GM12878 (cell line): ENCODE measurements at regions not wholly inside any gene's neighbourhood (a gene's known extent, or its start where the extent isn't known, plus 50 kb on each side); places are given as distances from the start of the nearest gene placed in this dataset.

ENCODE experiments used
- ATAC-seq: fragments of 200-7000 bp; cut with Tn5 transposase; 3 replicates; pipeline ENCODE4 v1.9.1; 2020; ENCODE audit warnings: mild to moderate bottlenecking, moderate library complexity
- BruUV-seq: library from RNA; stranded (reverse); fragments of 400-500 nt; replicated peaks from 2 replicates; lab custom pipeline; 2021; lab: Mats Ljungman, UMichigan
- CTCF ChIA-PET: fragments of 300-600 bp; sonication (Branson Sonifier 250); formaldehyde crosslinking; extraction: SDS; loops from one replicate; lab custom pipeline; 2021; ENCODE audit warnings: inconsistent platforms; lab: Yijun Ruan, JAX
- POLR2A ChIA-PET: fragments of 350-600 bp; formaldehyde crosslinking; extraction: SDS; loops from one replicate; lab custom pipeline; 2021; ENCODE audit warnings: inconsistent platforms; lab: Charles Lee
- RAD21 ChIA-PET: fragments of 300-600 bp; sonication (Branson Sonifier 250); formaldehyde crosslinking; loops from one replicate; lab custom pipeline; 2023; ENCODE audit warnings: antibody characterized with exemption; ENCODE audit not compliant: unreplicated experiment; lab: Charles Lee
- SMC1A ChIA-PET: fragments of 300-600 bp; sonication (Branson Sonifier 250); formaldehyde crosslinking; loops from one replicate; lab custom pipeline; 2023; ENCODE audit not compliant: unreplicated experiment, uncharacterized antibody; lab: Charles Lee
- DNase-seq: peaks from one replicate; pipeline ENCODE4 v3.0.0-alpha.2; 2011; ENCODE audit warnings: low read depth, low spot score
- FAIRE-seq: peaks from 3 replicates; lab custom pipeline; 2011; peaks lifted over from hg19 to GRCh38; lab: Jason Lieb, UNC
- H2AFZ ChIP-seq: 2 replicates; pipeline ENCODE4 v1.6.0; 2011; ENCODE audit warnings: low read depth, low read length, control low read depth; ENCODE audit not compliant: control insufficient read depth
- H3K27ac ChIP-seq: 2 replicates; pipeline ENCODE4 v1.5.1; 2011; ENCODE audit warnings: control low read depth; ENCODE audit not compliant: control insufficient read depth, insufficient read depth
- H3K27me3 ChIP-seq, 2 experiments: replicated peaks in 1 of 2; 2 replicates each; pipeline versions ENCODE4 v1.6.0 to v1.6.1; 2011; ENCODE audit warnings: low read length in 1 of 2; ENCODE audit not compliant: control insufficient read depth in 2 of 2, insufficient read depth in 2 of 2
- H3K36me3 ChIP-seq, 2 experiments: 2 replicates each; pipeline ENCODE4 v1.5.1; 2011; ENCODE audit warnings: low read length in 1 of 2; ENCODE audit not compliant: control insufficient read depth in 2 of 2, insufficient read depth in 2 of 2
- H3K4me1 ChIP-seq: 2 replicates; pipeline ENCODE4 v1.6.1; 2011; ENCODE audit warnings: mild to moderate bottlenecking, low read length, moderate library complexity, mixed read lengths; ENCODE audit not compliant: control insufficient read depth, insufficient read depth
- H3K4me2 ChIP-seq: 2 replicates; pipeline ENCODE4 v1.6.0; 2011; ENCODE audit warnings: control low read depth; ENCODE audit not compliant: control insufficient read depth, insufficient read depth
- H3K4me3 ChIP-seq: fragments of 200-600 bp; sonication (generic); 2 replicates; pipeline ENCODE4 v1.5.1; 2016
- H3K79me2 ChIP-seq: 2 replicates; pipeline ENCODE4 v1.6.0; 2011; ENCODE audit warnings: low read length; ENCODE audit not compliant: control insufficient read depth, insufficient read depth
- H3K9ac ChIP-seq: 2 replicates; pipeline ENCODE4 v1.8.0; 2011; ENCODE audit warnings: low read length, control low read depth, mixed read lengths; ENCODE audit not compliant: control insufficient read depth, insufficient read depth
- H3K9me3 ChIP-seq: replicated peaks from 3 replicates; pipeline ENCODE4 v1.5.1; 2011; ENCODE audit warnings: mild to moderate bottlenecking, low read length; ENCODE audit not compliant: control insufficient read depth, insufficient read depth
- H4K20me1 ChIP-seq: 2 replicates; pipeline ENCODE4 v1.6.0; 2011; ENCODE audit not compliant: control insufficient read depth, insufficient read depth
- FOXM1 ChIP-seq: IDR thresholded peaks from 2 replicates; pipeline ENCODE4 v1.6.1; 2012; ENCODE audit warnings: low read depth, mild to moderate bottlenecking, inconsistent platforms, low read length, moderate library complexity
- NRF1 ChIP-seq: conservative IDR thresholded peaks from 2 replicates; pipeline ENCODE4 v1.6.1; 2011; ENCODE audit warnings: mild to moderate bottlenecking, low read depth, low read length, improper control_type of control experiment
- PAX8 ChIP-seq: fragments of 450-650 bp; IDR thresholded peaks from 2 replicates; pipeline ENCODE4 v1.6.1; 2017; ENCODE audit warnings: mild to moderate bottlenecking, moderate library complexity
- SIX5 ChIP-seq: IDR thresholded peaks from 2 replicates; pipeline ENCODE4 v1.6.1; 2011; ENCODE audit warnings: mild to moderate bottlenecking, low read depth, low read length, moderate library complexity; ENCODE audit not compliant: severe bottlenecking
- SRF ChIP-seq, 2 experiments: IDR thresholded peaks; 2 replicates each; pipeline ENCODE4 v1.6.1; 2011; ENCODE audit warnings: low read depth in 2 of 2, low read length in 2 of 2, mild to moderate bottlenecking in 1 of 2, moderate library complexity in 1 of 2
- SUPT20H ChIP-seq: IDR thresholded peaks from 2 replicates; pipeline ENCODE4 v1.6.1; 2011; ENCODE audit warnings: low read depth, mild to moderate bottlenecking, low read length, moderate library complexity, borderline replicate concordance; ENCODE audit not compliant: control insufficient read depth
- TARDBP ChIP-seq: IDR thresholded peaks from 2 replicates; pipeline ENCODE4 v1.6.1; 2016; ENCODE audit warnings: borderline replicate concordance
- YY1 ChIP-seq: IDR thresholded peaks from 2 replicates; pipeline ENCODE4 v1.6.1; 2011; ENCODE audit warnings: low read depth, mild to moderate bottlenecking, low read length
- ZBED1 ChIP-seq: IDR thresholded peaks from 2 replicates; pipeline ENCODE4 v1.6.1; 2016; ENCODE audit warnings: borderline replicate concordance
- ZBTB4 ChIP-seq: fragments of 450-650 bp; formaldehyde crosslinking; IDR thresholded peaks from 2 replicates; pipeline ENCODE4 v1.4.0; 2022; ENCODE audit warnings: mild to moderate bottlenecking, moderate library complexity
- ZNF384 ChIP-seq: IDR thresholded peaks from 2 replicates; pipeline ENCODE4 v1.6.1; 2012; ENCODE audit warnings: low read depth, mild to moderate bottlenecking, low read length, improper control_type of control experiment, borderline replicate concordance
- WGBS: methylation state at CpG from one replicate; pipeline ENCODE4 v1.1.6; 2016; ENCODE audit warnings: low lambda C conversion rate; ENCODE audit not compliant: insufficient replicate concordance, insufficient coverage; ENCODE audit errors: missing lambda C conversion rate; 5-methylcytosine and 5-hydroxymethylcytosine counted together
- in situ Hi-C: fragments of 300-500 bp; cut with MboI; formaldehyde crosslinking; loops from 9 replicates; pipeline ENCODE4 v1.14.3; 2018; ENCODE audit warnings: mixed read lengths
- intact Hi-C: fragments of 100-400 bp; cut with micrococcal nuclease; formaldehyde crosslinking; loops from one replicate; pipeline ENCODE4 v1.14.2; 2022; ENCODE audit not compliant: unreplicated experiment
- TF ChIP-seq, protein P1 (sequence below): fragments of 450-650 bp; IDR thresholded peaks from 2 replicates; pipeline ENCODE4 v1.6.1; 2017; ENCODE audit warnings: low read depth, mild to moderate bottlenecking, moderate library complexity
- TF ChIP-seq, protein P2 (sequence below): fragments of 450-650 bp; IDR thresholded peaks from 2 replicates; pipeline ENCODE4 v1.6.1; 2016; ENCODE audit warnings: mild to moderate bottlenecking
- TF ChIP-seq, protein P3 (sequence below): fragments of 450-650 bp; conservative IDR thresholded peaks from 2 replicates; pipeline ENCODE4 v1.6.1; 2017; ENCODE audit warnings: mild to moderate bottlenecking, moderate library complexity

GRCh38 chr4:134948110-134948642 is 746.6 kb upstream of the PABPC4L start:
- no peak for FAIRE-seq
- SMC1A ChIA-PET = no interaction called here
- no peak overlapping the region for H3K9ac ChIP-seq
- no peak overlapping the region for H3K4me2 ChIP-seq
- intact Hi-C loops = no loop called here
- no peaks in the 10 kb centered on the region for H4K20me1 ChIP-seq
- no peak overlapping the region for H3K4me3 ChIP-seq
- no peak for DNase-seq
- 33% methylated on average over 18 of the region's 22 CpGs for WGBS
- H2AFZ ChIP-seq = no peak overlapping the region
- no peaks in the 10 kb centered on the region for H3K36me3 ChIP-seq
- no peaks in the 10 kb centered on the region for H3K27me3 ChIP-seq
- ATAC-seq = no peak
- no peaks in the 10 kb centered on the region for H3K4me1 ChIP-seq
- POLR2A ChIA-PET = no interaction called here
- H3K27ac ChIP-seq = no peak overlapping the region
- no peaks in the 10 kb centered on the region for H3K9me3 ChIP-seq
- RAD21 ChIA-PET = no interaction called here
- CTCF ChIA-PET = no interaction called here
- no peaks in the 10 kb centered on the region for H3K79me2 ChIP-seq
- BruUV-seq = no TSS peak
- TF ChIP-seq NRF1 (no peak), SIX5 (no peak), ZBTB4 (no peak), SUPT20H (no peak), FOXM1 (no peak), TARDBP (no peak), ZBED1 (no peak), YY1 (no peak), ZNF384 (no peak), PAX8 (no peak), SRF (IDR thresholded peaks at IDR 0.05; ENCODE audit: low read depth in 2 of 2, low read length in 2 of 2) (no peak)
- TF ChIP-seq, protein P1, sequence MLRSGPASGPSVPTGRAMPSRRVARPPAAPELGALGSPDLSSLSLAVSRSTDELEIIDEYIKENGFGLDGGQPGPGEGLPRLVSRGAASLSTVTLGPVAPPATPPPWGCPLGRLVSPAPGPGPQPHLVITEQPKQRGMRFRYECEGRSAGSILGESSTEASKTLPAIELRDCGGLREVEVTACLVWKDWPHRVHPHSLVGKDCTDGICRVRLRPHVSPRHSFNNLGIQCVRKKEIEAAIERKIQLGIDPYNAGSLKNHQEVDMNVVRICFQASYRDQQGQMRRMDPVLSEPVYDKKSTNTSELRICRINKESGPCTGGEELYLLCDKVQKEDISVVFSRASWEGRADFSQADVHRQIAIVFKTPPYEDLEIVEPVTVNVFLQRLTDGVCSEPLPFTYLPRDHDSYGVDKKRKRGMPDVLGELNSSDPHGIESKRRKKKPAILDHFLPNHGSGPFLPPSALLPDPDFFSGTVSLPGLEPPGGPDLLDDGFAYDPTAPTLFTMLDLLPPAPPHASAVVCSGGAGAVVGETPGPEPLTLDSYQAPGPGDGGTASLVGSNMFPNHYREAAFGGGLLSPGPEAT = no peak
- TF ChIP-seq, protein P2, sequence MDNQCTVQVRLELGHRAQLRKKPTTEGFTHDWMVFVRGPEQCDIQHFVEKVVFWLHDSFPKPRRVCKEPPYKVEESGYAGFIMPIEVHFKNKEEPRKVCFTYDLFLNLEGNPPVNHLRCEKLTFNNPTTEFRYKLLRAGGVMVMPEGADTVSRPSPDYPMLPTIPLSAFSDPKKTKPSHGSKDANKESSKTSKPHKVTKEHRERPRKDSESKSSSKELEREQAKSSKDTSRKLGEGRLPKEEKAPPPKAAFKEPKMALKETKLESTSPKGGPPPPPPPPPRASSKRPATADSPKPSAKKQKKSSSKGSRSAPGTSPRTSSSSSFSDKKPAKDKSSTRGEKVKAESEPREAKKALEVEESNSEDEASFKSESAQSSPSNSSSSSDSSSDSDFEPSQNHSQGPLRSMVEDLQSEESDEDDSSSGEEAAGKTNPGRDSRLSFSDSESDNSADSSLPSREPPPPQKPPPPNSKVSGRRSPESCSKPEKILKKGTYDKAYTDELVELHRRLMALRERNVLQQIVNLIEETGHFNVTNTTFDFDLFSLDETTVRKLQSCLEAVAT = no peak
- TF ChIP-seq, protein P3, sequence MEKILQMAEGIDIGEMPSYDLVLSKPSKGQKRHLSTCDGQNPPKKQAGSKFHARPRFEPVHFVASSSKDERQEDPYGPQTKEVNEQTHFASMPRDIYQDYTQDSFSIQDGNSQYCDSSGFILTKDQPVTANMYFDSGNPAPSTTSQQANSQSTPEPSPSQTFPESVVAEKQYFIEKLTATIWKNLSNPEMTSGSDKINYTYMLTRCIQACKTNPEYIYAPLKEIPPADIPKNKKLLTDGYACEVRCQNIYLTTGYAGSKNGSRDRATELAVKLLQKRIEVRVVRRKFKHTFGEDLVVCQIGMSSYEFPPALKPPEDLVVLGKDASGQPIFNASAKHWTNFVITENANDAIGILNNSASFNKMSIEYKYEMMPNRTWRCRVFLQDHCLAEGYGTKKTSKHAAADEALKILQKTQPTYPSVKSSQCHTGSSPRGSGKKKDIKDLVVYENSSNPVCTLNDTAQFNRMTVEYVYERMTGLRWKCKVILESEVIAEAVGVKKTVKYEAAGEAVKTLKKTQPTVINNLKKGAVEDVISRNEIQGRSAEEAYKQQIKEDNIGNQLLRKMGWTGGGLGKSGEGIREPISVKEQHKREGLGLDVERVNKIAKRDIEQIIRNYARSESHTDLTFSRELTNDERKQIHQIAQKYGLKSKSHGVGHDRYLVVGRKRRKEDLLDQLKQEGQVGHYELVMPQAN = no peak
- TF ChIP-seq, all 136 proteins: peak for 0
- in situ Hi-C loops = loop anchor here (25.0 kb wide), 1 partner anchor 1811 kb away; the partner anchor contains the start of gene PCDH10
